Gastroesophageal sphincter (tissue), 4 donors: ENCODE measurements at regions not wholly inside any gene's neighbourhood (a gene's known extent, or its start where the extent isn't known, plus 50 kb on each side); places are given as distances from the start of the nearest gene placed in this dataset.

Experiments
- ATAC-seq: fragments of 150-250 bp; one replicate; pipeline ENCODE4 v1.9.1; 2016; ENCODE audit warnings: mild to moderate bottlenecking, moderate library complexity
- H3K27ac ChIP-seq, 4 donors: fragments of 200-600 bp; sonication (generic) in 3 of 4; 1 replicate in 3 of 4; 2 replicates in 1 of 4; pipeline ENCODE4 v1.5.1; 2016 to 2019
- H3K27me3 ChIP-seq: fragments of 200-600 bp; sonication (generic); one replicate; pipeline ENCODE4 v1.5.1; 2019
- H3K36me3 ChIP-seq, 2 donors: fragments of 200-600 bp; sonication (generic); one replicate each; pipeline ENCODE4 v1.5.1; 2019; ENCODE audit warnings: control low read depth in 1 of 2
- H3K4me1 ChIP-seq, 3 donors: fragments of 200-600 bp; sonication (generic); 1 replicate in 2 of 3; 2 replicates in 1 of 3; pipeline ENCODE4 v1.5.1; 2016 to 2019; ENCODE audit warnings: control low read depth in 2 of 3
- H3K4me3 ChIP-seq, 2 donors: fragments of 200-600 bp; sonication (generic); one replicate each; pipeline ENCODE4 v1.5.1; 2019; ENCODE audit warnings: mild to moderate bottlenecking in 1 of 2, moderate library complexity in 1 of 2
- H3K9me3 ChIP-seq, 3 donors: fragments of 200-600 bp; sonication (generic); one replicate each; pipeline ENCODE4 v1.5.1; 2017 to 2019; ENCODE audit warnings: control low read depth in 2 of 3
- EP300 ChIP-seq: sonication (generic); formaldehyde crosslinking; IDR thresholded peaks from one replicate; pipeline ENCODE4 v1.6.1; 2017; ENCODE audit warnings: antibody characterized with exemption, mild to moderate bottlenecking
- POLR2A ChIP-seq, 2 donors: fragments of 450-650 bp; IDR thresholded peaks; one replicate each; pipeline ENCODE4 v1.6.1; 2017; ENCODE audit warnings: antibody characterized with exemption in 2 of 2, mild to moderate bottlenecking in 2 of 2, moderate library complexity in 1 of 2
- POLR2AphosphoS5 ChIP-seq: sonication (generic); formaldehyde crosslinking; IDR thresholded peaks from one replicate; pipeline ENCODE4 v1.6.1; 2017; ENCODE audit warnings: antibody characterized with exemption
- WGBS, 2 donors: methylation state at CpG; one replicate each; pipeline ENCODE4 v1.1.5; 2018; ENCODE audit warnings: low coverage in 1 of 2; 5-methylcytosine and 5-hydroxymethylcytosine counted together
- TF ChIP-seq, protein P1 (sequence below), 4 experiments: fragments of 200-600 bp in 2 of 4; fragments of 450-650 bp in 2 of 4; sonication (generic) in 1 of 4; IDR thresholded peaks; one replicate each; pipeline ENCODE4 v1.5.1; 2017 to 2019; ENCODE audit warnings: antibody characterized with exemption in 4 of 4, mild to moderate bottlenecking in 2 of 4, moderate library complexity in 2 of 4

DNA sequence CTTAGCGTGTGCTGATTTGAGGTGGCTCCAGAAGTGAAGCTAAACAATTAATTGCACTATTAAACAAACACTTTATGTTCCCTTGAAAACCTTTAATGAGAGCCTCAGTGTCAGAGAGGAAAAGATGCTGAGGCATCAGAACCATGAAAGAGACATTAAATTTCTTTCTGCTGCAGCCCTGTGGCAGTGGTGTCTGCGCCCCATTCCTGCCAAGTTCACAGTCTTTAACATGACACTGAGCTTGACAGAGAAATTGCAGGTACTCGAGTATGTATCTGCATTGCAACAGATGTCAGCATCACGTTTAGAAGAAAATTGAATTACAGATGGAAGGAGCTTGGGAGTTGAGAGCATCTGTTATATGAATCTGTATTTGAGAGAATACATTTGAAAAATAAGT is 111.3 kb upstream of the CREB1 start:
- Histone ChIP-seq H3K27me3 (no peaks in the 10 kb centered on the region), H3K4me3 (no peak overlapping the region), H3K36me3 (no peaks in the 10 kb centered on the region), H3K4me1 (no peaks in the 10 kb centered on the region), H3K27ac (no peak overlapping the region), H3K9me3 (no peaks in the 10 kb centered on the region)
- ATAC-seq = no peak
- TF ChIP-seq POLR2A (IDR thresholded peaks at IDR 0.05) (no peak), POLR2AphosphoS5 (no peak), EP300 (no peak)
- TF ChIP-seq, protein P1, sequence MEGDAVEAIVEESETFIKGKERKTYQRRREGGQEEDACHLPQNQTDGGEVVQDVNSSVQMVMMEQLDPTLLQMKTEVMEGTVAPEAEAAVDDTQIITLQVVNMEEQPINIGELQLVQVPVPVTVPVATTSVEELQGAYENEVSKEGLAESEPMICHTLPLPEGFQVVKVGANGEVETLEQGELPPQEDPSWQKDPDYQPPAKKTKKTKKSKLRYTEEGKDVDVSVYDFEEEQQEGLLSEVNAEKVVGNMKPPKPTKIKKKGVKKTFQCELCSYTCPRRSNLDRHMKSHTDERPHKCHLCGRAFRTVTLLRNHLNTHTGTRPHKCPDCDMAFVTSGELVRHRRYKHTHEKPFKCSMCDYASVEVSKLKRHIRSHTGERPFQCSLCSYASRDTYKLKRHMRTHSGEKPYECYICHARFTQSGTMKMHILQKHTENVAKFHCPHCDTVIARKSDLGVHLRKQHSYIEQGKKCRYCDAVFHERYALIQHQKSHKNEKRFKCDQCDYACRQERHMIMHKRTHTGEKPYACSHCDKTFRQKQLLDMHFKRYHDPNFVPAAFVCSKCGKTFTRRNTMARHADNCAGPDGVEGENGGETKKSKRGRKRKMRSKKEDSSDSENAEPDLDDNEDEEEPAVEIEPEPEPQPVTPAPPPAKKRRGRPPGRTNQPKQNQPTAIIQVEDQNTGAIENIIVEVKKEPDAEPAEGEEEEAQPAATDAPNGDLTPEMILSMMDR (IDR thresholded peaks at IDR 0.05) = no peak
- 0 to 64% methylated on average over 1 to 4 of the region's 4 CpGs for WGBS, 2 donors

DNA sequence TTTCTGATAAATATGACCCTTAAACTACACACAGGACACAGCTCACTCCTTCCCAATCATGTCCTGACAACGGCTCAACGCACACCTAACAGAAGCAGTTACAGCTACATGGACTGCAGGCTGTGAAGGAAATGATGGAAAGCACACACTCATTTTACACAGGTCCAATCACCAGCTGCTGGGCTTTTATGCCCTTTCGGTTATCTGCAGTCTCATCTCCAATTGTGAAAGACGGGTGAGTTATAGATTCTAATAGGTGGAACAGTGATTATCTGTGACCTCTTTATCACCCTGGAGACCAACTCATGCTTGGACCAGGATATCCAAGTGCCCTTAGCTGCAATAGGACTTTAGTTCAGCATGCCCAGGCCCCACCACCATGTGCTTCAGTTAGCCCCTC is 110.4 kb upstream of the CREB1 start:
- Histone ChIP-seq H3K27ac (no peak overlapping the region), H3K9me3 (no peaks in the 10 kb centered on the region), H3K4me3 (no peak overlapping the region), H3K4me1 (no peaks in the 10 kb centered on the region), H3K27me3 (no peaks in the 10 kb centered on the region), H3K36me3 (no peaks in the 10 kb centered on the region)
- TF ChIP-seq EP300 (no peak), POLR2A (IDR thresholded peaks at IDR 0.05) (no peak), POLR2AphosphoS5 (no peak)
- TF ChIP-seq, protein P1 (IDR thresholded peaks at IDR 0.05) = no peak
- ATAC-seq = no peak
- WGBS, 2 donors = 81 to 84% methylated on average over 4 of the region's 4 CpGs

DNA sequence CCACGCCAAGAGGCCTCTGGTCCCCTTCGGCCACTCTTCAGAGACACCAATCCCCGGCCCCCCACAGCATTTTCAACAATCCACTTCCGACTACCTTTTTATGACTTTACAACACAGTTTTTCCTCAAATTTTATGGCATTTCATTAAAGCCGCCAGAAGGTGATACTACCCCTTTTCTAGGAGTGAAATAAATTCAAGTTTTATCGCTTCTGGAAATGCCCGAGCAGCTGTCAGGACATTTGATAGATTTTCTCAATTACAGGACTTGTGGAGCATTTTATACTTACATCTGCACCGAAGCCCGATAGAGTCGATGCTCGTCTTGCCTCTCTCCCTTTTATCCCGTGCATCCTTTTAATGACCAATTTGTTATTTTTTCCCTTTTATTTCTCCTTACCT is 108.1 kb upstream of the CREB1 start:
- no peak overlapping the region for H3K4me3 ChIP-seq
- no peaks in the 10 kb centered on the region for H3K4me1 ChIP-seq
- no peaks in the 10 kb centered on the region for H3K36me3 ChIP-seq
- no peak for ATAC-seq
- WGBS, 2 donors = 89 to 90% methylated on average over 12 of the region's 12 CpGs
- TF ChIP-seq POLR2A (IDR thresholded peaks at IDR 0.05) = no peak
- no peak for TF ChIP-seq EP300
- TF ChIP-seq, protein P1 (IDR thresholded peaks at IDR 0.05) = no peak
- TF ChIP-seq POLR2AphosphoS5 = no peak
- no peak overlapping the region for H3K27ac ChIP-seq
- no peaks in the 10 kb centered on the region for H3K27me3 ChIP-seq
- no peaks in the 10 kb centered on the region for H3K9me3 ChIP-seq

DNA sequence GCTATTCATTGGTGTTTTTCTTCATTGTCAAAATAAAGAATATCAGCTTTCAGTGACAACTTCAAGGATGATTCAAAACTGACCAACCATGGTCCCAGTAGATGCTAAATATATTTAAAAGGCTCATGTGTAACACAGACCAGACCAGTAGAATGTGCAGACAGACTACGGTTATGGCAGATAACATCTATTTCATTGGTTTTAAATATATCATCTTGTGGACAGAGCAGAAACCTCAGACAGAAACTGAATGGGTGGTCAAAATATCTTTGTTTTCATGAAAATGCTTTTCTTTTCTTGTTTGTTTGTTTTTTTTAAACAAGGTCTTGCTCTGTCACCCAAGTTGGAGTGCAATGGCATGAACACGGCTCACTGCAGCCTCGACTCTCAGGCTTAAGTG is 107.4 kb upstream of the CREB1 start:
- Histone ChIP-seq H3K9me3 (no peaks in the 10 kb centered on the region), H3K4me3 (no peak overlapping the region), H3K27ac (no peak overlapping the region), H3K27me3 (no peaks in the 10 kb centered on the region), H3K36me3 (no peaks in the 10 kb centered on the region), H3K4me1 (no peaks in the 10 kb centered on the region)
- TF ChIP-seq POLR2A (IDR thresholded peaks at IDR 0.05) (no peak), POLR2AphosphoS5 (no peak), EP300 (no peak)
- TF ChIP-seq, protein P1 (IDR thresholded peaks at IDR 0.05) = no peak
- ATAC-seq = no peak
- 80 to 96% methylated on average over 3 of the region's 3 CpGs for WGBS, 2 donors

DNA sequence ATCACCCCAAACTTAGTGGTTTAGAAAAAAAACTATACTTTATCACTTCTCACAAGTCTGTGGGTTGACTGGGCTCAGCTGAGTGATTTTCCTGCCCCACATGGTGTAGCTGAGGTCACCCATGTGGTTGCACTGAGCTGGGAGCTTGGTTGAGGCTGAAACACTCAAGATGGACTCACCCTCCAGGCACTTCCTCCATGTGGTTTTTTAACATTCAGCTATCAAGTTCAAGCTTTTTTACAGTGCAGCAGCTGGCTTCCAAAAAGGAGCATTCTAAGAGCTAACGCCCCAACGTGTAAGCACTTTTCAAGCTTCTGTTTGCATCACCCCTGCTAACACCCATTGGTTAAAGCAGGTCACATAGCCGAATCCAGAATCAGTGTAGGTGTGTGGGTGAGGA is 105.9 kb upstream of the CREB1 start:
- TF ChIP-seq EP300 (no peak), POLR2A (IDR thresholded peaks at IDR 0.05) (no peak), POLR2AphosphoS5 (no peak)
- TF ChIP-seq, protein P1 (IDR thresholded peaks at IDR 0.05) = no peak
- no peaks in the 10 kb centered on the region for H3K27me3 ChIP-seq
- no peaks in the 10 kb centered on the region for H3K4me1 ChIP-seq
- no peak overlapping the region for H3K4me3 ChIP-seq
- no peak overlapping the region for H3K27ac ChIP-seq
- no peak for ATAC-seq
- 46 to 55% methylated on average over 3 of the region's 3 CpGs for WGBS, 2 donors
- H3K9me3 ChIP-seq = no peaks in the 10 kb centered on the region
- no peaks in the 10 kb centered on the region for H3K36me3 ChIP-seq
